ENCODE measurements at regions not wholly inside any gene's neighbourhood (a gene's known extent, or its start where the extent isn't known, plus 50 kb on each side); places are given as distances from the start of the nearest gene placed in this dataset.

- WGBS, 2 experiments (ENCODE audit: extremely low coverage in 1 of 2, insufficient coverage in 1 of 2, insufficient read length in 1 of 2, insufficient replicate concordance in 2 of 2, low coverage in 1 of 2, low lambda C conversion rate in 2 of 2, missing lambda C conversion rate in 1 of 2) = 90% methylated on average over 3 of the region's 4 CpGs; no CpG with 5 or more reads in 1 of the 2 experiments
- H3K79me1 ChIP-seq (ENCODE audit: low read depth, low read length) = no peaks in the 10 kb centered on the region
- no peaks in the 10 kb centered on the region for H3K23me2 ChIP-seq (ENCODE audit: low read depth, low read length)
- ChIA-PET CTCF (ENCODE audit: partially characterized antibody) (interaction anchor here (2.2 kb wide), 1 partner anchor 15 kb away, joined by 6 read pairs; no protein-coding TSS in a partner anchor), POLR2A (ENCODE audit: partially characterized antibody) (no interaction called here)
- H3K4me1 ChIP-seq (replicated peaks in 1 of 4; ENCODE audit: control insufficient read depth in 3 of 4, insufficient read depth in 4 of 4, low read length in 3 of 4) = no peaks in the 10 kb centered on the region
- no peak overlapping the region for H3K4me3 ChIP-seq (ENCODE audit: extremely low read depth in 1 of 4, insufficient read depth in 2 of 4, low read depth in 3 of 4, low read length in 4 of 4)
- H4K8ac ChIP-seq (ENCODE audit: extremely low read depth, insufficient read depth, low read length) = no peak overlapping the region
- H3K9me3 ChIP-seq (ENCODE audit: insufficient read depth in 2 of 2, low read depth in 1 of 2, low read length in 1 of 2) = no peaks in the 10 kb centered on the region
- no peak for FAIRE-seq
- H3K4me2 ChIP-seq (ENCODE audit: insufficient read depth in 1 of 2, low read depth in 2 of 2, low read length in 2 of 2) = no peak overlapping the region
- H3K18ac ChIP-seq (ENCODE audit: extremely low read depth, low read length) = no peak overlapping the region
- H3K79me2 ChIP-seq (ENCODE audit: control insufficient read depth in 1 of 2, insufficient read depth in 2 of 2, low read length in 2 of 2) = no peaks in the 10 kb centered on the region
- TF ChIP-seq E2F6 (IDR thresholded peaks at IDR 0.05) (no peak), BCL11A (IDR thresholded peaks at IDR 0.05; ENCODE audit: low read depth in 2 of 2, low read length in 2 of 2) (no peak)
- no peaks in the 10 kb centered on the region for H3K36me3 ChIP-seq (ENCODE audit: control insufficient read depth in 2 of 4, insufficient read depth in 4 of 4, low read length in 3 of 4)
- no peak overlapping the region for H3K9ac ChIP-seq (replicated peaks in 1 of 4; ENCODE audit: extremely low read depth in 1 of 4, low read depth in 3 of 4, low read length in 3 of 4)
- H4K20me1 ChIP-seq (replicated peaks in 1 of 2; ENCODE audit: control insufficient read depth in 1 of 2, insufficient read depth in 2 of 2, low read length in 2 of 2) = no peaks in the 10 kb centered on the region
- H2BK20ac ChIP-seq (ENCODE audit: low read length) = no peak overlapping the region
- H2BK120ac ChIP-seq (replicated peaks; ENCODE audit: low read depth, low read length) = no peak overlapping the region
- no peaks in the 10 kb centered on the region for H3K27me3 ChIP-seq (replicated peaks in 1 of 4; ENCODE audit: control insufficient read depth in 3 of 4, extremely low read depth in 1 of 4, insufficient read depth in 3 of 4, low read length in 3 of 4)
- no peak overlapping the region for H3K4ac ChIP-seq (replicated peaks; ENCODE audit: insufficient read length, low read depth, low read length)
- H3K14ac ChIP-seq (ENCODE audit: insufficient read length) = no peak overlapping the region
- H3K23ac ChIP-seq (ENCODE audit: insufficient read length) = no peak overlapping the region
- no peak overlapping the region for H2BK12ac ChIP-seq (ENCODE audit: low read depth, low read length)
- no peak overlapping the region for H4K91ac ChIP-seq (replicated peaks; ENCODE audit: insufficient read length, low read length)
- H3K27ac ChIP-seq (ENCODE audit: low read depth, low read length) = no peak overlapping the region
- H2BK5ac ChIP-seq (ENCODE audit: low read depth, low read length) = no peak overlapping the region
- no peak overlapping the region for H2BK15ac ChIP-seq (ENCODE audit: low read length)
- H3K56ac ChIP-seq (replicated peaks; ENCODE audit: insufficient read length, low read depth, low read length) = no peak overlapping the region
- no peak overlapping the region for H2AFZ ChIP-seq (ENCODE audit: low read length)
- no peak overlapping the region for H4K5ac ChIP-seq (ENCODE audit: insufficient read length, low read depth, low read length)
- no peak overlapping the region for H2AK5ac ChIP-seq (ENCODE audit: low read depth, low read length)
- DNase-seq (ENCODE audit: low read depth in 1 of 2, low spot score in 2 of 2) = no peak
Observed at GRCh38 chrX:9195199-9195880, 161.4 kb upstream of the FAM9B start.
